SK-N-MC (cell line): ENCODE measurements at regions not wholly inside any gene's neighbourhood (a gene's known extent, or its start where the extent isn't known, plus 50 kb on each side); places are given as distances from the start of the nearest gene placed in this dataset.

ENCODE experiments used
- EZH2 ChIP-seq: fragments of 200-600 bp; sonication (generic); IDR thresholded peaks from one replicate; pipeline ENCODE4 v1.6.1; 2017; ENCODE audit warnings: antibody characterized with exemption
- POLR2AphosphoS5 ChIP-seq: IDR thresholded peaks from 2 replicates; pipeline ENCODE4 v1.6.1; 2012; ENCODE audit warnings: mild to moderate bottlenecking, low read depth, low read length, borderline replicate concordance

DNA sequence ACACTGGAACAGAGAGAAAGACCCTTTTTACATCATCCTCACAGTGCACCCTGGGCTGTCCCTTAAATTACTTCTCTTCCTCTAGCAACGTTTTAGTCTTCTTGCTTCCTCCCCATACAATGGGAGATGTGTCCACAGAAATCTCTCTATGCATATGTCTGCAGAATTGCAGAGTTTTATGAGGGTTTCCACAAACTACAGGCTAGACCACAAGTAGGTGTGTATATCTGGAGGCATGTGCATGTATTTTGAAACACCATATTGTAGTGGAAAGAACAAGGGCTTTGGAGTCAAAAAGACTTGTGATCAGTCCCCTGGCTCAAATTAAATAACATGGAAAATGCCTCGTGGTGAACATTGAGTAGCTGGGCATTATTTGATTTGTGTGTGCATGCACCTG is 121.3 kb upstream of the IPO9 start:
- TF ChIP-seq EZH2 = no peak
- TF ChIP-seq POLR2AphosphoS5 = no peak
